ENCODE measurements at regions not wholly inside any gene's neighbourhood (a gene's known extent, or its start where the extent isn't known, plus 50 kb on each side); places are given as distances from the start of the nearest gene placed in this dataset.

DNA sequence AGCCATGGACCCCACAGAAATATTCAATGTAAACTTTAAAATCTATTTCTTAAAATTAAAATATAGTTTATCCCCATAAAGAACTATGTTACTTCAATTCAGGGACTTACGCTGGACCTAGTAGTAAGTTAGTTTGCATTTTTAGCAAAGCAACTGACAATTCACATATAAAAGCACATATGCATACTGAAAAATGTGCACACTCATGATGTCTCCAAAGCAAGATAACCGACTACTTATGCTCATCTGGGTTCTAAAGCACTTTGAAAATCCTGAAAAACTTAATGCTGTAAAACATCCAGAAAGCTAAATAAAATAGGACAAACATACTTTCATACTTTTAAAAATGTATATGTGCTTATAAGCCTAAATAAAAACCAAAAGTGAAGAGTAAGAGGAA lies 264.4 kb upstream of the GAS1 start:
- no peak for FAIRE-seq

DNA sequence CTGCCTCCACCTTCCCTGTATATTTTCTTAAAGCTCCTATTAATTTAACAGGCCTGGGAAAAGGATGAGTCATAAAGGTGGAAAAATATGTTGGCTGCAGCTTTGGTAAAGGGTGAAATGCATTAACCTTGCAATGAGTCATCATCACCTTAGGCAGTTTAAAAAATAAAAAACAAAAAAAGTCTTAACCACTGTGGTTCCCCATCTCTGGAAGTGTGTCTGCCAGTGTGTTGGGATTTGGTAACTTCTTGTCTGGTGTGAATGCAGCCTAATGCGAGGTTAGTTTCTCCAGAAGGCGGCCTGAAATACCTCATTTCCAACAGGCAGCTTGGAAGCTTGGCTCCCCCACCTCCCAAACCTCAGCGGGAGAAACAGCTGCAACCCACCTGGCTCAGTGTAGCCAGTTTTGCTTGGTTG lies 265.3 kb upstream of the GAS1 start:
- peak; percentile 58 for FAIRE-seq

GRCh38 chr9:87213948-87214347 lies 266.6 kb upstream of the GAS1 start:
- FAIRE-seq: no peak

DNA sequence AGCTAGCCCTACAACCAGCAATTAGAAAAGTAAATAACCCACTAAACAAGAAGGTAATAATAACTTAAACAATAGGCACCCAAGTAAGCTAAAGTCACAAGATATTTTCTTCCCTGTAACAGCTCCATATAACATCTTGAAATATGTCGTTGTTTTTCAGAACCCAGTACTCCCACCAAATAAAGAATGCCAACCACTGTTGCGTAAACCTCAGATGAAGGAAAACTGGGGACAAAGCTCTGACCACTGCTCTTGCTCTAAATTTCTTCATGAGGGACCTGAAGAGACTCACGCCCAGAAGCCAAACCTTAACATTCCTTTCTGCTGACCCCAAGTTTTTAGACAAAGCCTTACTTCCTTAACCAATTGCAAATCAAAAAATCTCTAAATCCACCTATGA lies 267.7 kb upstream of the GAS1 start:
- FAIRE-seq: no peak

- FAIRE-seq: no peak
Measured at GRCh38 chr9:87216036-87216435, 268.7 kb upstream of the GAS1 start.

DNA sequence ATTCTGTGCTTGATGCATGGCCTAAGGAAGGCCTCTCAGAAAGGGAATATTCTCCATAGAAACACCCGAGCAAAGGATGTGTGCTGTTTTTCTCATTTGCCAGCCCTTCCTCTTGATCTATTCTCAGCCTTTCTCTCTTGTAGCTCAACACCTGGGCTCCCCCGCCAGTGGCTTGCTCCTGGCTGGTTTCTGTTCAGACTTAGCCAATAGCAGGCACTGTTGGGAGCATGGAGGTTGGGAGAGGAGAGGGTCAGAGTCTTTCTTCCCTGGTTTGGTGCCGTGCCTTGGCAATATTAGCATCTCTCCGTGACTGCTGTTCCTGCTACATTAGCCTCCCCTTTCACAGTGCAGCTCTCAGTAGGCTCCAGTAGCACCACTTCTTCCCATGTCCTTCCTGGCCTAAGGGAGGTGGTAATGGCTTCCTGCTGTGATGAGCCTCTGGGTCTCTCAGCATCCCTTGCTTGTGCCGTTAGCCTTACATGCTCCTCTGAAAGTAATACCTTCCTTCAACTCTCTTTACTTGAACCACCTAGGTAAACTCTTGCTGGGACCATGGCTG lies 269.7 kb upstream of the GAS1 start:
- FAIRE-seq: no peak

- no peak for FAIRE-seq
Measured at GRCh38 chr9:87223392-87224246, 274.0 kb upstream of the DAPK1 start.

GRCh38 chr9:87226896-87227295 lies 270.8 kb upstream of the DAPK1 start:
- no peak for FAIRE-seq

- FAIRE-seq: no peak
Measured at GRCh38 chr9:87227456-87227855, 270.2 kb upstream of the DAPK1 start.

- no peak for FAIRE-seq
Measured at GRCh38 chr9:87229108-87229507, 268.6 kb upstream of the DAPK1 start.

DNA sequence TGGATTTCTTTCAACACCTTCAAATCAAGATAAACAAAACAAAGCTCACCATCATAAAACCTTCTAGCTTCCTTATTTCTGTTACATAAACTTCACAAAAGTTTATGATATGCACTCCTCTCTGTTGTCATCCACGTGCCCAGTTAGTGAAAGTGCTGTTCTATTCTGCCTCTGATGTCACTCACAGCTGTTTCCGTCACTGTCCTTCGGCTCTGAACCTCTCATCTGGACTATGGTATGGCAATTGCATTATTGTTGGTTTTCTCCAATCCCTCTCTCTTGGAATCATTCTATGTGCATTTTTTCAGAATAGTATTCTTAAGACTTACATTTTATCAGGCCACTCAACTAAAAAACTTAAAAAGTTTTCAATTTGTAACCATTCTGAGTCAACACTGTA lies 264.2 kb upstream of the DAPK1 start:
- no peak for FAIRE-seq

DNA sequence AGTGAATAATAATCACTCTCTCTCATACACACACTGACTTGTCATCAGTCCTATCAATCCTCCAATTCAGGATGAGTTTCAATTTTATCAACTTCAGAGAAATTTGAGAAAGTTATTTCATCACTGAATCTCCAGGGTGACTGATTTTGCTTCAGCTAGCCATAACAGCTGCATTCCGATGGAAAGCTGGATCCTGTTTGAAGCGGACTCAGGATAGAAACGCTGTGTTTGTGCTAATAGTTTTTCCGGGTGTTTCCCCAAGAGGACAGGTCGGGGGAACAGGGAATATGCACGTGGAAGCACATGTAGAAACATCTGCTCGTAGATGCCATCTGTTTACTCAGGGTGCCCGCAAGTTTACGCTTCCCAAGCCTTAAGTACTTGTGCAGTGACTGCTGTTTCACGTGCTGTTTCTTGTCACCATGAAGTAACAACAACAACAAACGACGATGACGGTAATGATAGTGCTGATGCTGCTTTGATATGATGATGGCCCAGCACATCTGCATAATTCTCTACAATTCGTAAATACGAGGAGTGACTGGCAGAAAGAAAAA lies 263.7 kb upstream of the DAPK1 start:
- no peak for FAIRE-seq

DNA sequence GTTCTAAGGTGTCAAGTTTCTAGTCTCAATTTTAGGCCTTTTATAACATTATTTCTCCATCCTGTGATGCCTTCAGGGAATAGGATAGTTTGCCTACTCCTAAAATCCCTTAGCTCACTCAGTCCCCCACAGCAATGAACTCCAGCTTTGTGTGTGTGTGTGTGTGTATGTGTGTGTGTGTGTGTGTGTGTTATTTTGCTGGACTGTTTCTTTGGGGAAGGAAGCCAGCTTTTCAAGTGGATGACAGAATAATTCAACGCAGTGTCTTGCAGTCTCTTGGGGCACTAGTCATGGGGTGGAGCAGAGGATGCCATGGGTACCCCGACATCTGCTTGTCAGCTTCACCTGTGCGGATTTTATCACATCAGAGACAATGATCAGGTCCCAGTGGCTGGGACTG lies 262.8 kb upstream of the DAPK1 start:
- FAIRE-seq: no peak

DNA sequence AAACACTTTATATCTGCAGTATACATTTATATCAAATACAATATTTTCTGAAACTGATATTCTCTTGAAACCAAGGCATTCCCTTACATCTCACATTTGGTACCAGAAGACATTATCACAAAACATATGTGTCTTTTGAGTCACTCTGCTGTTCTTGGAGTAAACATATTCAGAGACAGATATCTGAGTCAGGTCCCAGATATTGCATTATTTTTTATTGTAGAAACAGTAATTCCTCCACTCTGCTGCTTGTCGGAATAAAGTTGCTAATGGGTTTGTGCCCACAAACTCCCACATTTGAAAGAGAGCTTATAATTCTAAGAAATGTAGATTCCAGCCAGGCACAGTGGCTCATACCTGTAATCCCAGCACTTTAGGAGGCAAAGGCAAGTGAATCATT lies 261.1 kb upstream of the DAPK1 start:
- FAIRE-seq: no peak

GRCh38 chr9:87237336-87237735 lies 260.3 kb upstream of the DAPK1 start:
- no peak for FAIRE-seq

DNA sequence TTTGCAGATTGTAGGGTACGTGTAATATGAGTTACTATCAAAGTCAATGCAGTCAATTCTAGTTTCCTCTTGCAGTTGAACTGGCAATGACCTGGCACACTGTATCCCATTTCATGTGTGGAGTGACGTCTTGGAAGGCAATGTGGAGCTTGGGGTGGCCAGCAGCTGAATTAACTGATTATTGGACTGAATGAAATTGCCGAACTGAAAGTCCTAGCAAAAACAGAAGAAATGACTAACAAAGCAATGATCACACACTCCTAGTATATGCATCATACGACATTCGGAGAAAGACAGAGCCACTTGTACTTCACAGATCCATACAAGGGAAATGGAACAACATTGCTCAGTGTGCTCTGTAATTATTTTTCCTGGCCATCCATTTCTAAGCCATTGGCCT lies 259.1 kb upstream of the DAPK1 start:
- no peak for FAIRE-seq

DNA sequence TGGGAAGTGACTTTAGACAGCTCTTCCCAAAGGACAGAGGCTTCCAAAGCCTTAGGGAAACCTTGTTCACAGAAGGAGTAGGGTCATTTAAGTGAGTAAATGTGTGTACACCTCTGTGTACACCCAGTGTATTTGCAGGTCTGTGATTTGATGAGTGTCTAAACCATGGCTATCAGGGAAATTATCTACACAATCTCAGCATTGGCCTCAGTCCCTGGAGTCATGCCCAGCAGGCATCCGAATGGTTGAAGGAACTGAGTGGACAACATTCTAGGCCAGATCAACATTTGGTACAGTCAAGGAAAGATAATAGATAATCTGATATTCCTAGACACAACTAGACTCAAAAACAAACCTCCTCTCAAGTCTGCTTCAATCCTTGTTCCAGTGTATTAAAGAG lies 258.4 kb upstream of the DAPK1 start:
- FAIRE-seq: no peak

- no peak for FAIRE-seq
Measured at GRCh38 chr9:87243602-87244001, 254.1 kb upstream of the DAPK1 start.

DNA sequence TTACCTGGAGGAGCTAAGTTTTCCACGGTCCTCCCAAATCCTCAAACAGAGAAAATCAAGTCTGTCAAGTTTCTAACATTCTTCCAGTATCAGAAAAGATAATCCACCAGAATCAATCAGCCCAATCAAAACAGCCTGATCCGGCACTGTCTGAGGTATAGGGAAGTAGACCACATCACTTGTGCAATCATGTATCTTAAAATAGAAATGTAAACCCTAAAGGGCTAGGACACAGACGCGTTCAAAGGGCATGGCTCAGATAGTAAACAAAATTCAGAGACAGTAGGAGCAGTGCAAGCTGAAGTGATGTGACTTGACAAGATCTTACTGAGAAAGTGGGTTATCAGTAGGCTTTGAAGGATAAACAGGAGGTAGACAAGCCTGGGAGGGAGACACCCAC lies 252.4 kb upstream of the DAPK1 start:
- no peak for FAIRE-seq

DNA sequence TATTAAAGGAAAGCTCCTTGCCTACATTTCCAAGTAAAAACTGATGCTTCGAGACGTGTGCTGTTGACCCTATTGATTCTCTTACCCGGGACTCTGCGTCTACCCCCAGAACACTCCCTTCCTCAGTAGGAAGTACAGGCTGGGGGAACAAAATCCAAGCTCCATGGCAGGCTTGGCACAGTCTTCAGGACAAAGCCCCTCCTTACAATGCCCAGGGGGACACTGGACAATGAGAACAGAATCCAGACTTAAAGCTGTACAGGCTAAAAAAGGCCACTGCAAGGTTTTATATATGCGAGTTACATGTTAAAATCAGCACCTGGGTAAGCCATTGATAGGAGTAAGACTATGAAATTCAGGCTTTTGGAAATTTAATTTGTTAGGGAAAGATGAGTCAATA lies 250.6 kb upstream of the DAPK1 start:
- no peak for FAIRE-seq

DNA sequence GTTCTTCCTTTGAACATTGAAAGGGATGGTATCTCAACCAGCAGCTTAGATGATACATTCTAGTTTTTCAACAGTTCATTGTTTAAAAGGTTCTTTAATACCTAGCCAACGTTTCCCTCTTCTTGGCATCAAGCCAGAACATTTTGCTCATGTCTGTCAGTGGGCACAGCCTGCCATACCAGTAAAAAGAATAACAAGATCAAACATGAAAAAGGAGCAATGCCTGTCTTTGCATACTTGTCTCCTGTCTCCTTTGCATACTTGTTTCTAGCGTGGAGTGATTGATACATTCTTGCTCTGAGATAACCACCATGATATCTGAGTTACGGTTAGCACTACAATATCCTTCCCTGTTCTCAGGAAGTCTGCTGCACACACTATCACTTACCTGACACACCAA lies 248.6 kb upstream of the DAPK1 start:
- FAIRE-seq: no peak

DNA sequence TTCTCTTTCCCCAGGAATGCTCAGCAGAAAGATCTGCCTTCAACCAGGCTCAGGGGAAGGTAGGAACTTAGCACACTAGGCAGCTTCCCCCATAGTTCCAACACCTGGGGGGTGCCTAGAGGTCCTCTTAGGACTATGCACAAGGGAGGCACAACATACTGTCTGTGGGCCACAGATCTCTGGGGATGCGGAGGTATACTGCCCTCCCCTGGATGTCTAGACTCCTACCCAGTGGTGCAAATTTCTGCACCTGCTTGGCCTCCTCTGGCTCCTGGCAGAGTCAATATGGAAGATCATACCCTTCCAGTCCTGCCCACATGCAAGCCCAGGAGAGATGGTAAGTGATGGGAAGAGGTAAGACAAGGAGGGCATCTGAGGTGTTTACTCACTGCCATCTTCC lies 247.5 kb upstream of the DAPK1 start:
- FAIRE-seq: no peak

DNA sequence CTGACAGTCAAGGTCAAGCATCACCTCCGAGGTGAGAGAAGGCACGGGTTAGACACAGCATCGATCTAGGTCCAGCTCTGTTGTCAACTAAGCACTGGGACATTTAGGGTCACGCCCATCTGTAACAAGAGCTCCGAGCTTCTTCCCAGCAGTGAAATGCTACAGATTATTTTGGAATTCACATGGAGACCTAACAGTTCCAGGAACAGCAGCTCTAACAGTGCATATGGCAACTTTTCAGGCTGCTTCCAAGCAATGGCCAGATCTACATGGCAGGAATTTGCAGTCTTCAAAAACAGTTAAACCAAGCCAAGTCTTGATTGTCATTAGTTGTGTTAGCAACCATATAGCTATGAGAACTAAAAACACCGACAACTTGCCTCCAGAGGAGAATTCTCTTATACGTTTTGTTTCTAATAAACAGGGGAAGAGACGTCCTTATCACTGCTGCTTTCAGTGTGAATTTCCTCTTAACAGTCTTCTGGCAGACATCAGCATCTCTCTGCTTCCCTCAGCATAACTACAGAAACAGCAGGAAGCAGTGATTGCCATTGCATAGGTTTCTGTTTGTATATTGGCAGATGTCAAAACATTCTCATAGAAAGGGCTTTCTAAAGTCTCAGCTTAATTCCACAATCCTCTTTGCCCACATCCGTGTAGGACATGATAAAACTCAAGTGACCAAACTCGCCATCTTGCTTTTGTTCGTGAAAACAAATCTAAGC lies 242.1 kb upstream of the DAPK1 start:
- FAIRE-seq: no peak

- no peak for FAIRE-seq
Measured at GRCh38 chr9:87256973-87257372, 240.7 kb upstream of the DAPK1 start.

Measured in islet of Langerhans (tissue), 1 donor.